Choroid plexus epithelial cell (primary cell): ENCODE measurements at regions not wholly inside any gene's neighbourhood (a gene's known extent, or its start where the extent isn't known, plus 50 kb on each side); places are given as distances from the start of the nearest gene placed in this dataset.

Experiments
- DNase-seq: peaks from one replicate; pipeline ENCODE4 v3.0.0-alpha.2; 2010; ENCODE audit warnings: low read depth
- H3K4me3 ChIP-seq: 2 replicates; pipeline ENCODE4 v1.5.1; 2011; ENCODE audit warnings: low read depth, mild to moderate bottlenecking, control low read depth, low read length, moderate library complexity
- TF ChIP-seq, protein P1 (sequence below): conservative IDR thresholded peaks from 2 replicates; pipeline ENCODE4 v1.5.1; 2011; ENCODE audit warnings: low read depth, mild to moderate bottlenecking, control low read depth, inconsistent platforms, low read length, moderate library complexity

DNA sequence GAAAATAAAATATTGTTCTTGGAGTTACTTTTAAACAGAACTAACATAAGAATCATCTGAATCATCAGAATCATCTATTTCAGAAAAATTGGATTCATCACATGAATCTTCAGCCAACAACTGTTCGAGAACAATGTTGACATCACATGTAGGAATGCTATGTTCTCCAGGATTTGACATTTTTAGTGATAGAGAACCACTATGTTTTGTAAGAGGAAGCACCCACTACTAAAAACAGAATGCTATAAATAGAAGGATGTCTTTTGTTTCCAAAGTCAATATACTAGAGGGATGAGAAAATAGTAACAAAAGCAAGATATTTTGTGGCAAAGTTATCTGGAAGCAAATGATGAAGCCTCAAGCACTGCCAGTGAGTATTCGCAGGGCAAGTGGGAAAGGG is 263.4 kb upstream of the DDI1 start:
- H3K4me3 ChIP-seq, result no peak overlapping the region
- TF ChIP-seq, protein P1, sequence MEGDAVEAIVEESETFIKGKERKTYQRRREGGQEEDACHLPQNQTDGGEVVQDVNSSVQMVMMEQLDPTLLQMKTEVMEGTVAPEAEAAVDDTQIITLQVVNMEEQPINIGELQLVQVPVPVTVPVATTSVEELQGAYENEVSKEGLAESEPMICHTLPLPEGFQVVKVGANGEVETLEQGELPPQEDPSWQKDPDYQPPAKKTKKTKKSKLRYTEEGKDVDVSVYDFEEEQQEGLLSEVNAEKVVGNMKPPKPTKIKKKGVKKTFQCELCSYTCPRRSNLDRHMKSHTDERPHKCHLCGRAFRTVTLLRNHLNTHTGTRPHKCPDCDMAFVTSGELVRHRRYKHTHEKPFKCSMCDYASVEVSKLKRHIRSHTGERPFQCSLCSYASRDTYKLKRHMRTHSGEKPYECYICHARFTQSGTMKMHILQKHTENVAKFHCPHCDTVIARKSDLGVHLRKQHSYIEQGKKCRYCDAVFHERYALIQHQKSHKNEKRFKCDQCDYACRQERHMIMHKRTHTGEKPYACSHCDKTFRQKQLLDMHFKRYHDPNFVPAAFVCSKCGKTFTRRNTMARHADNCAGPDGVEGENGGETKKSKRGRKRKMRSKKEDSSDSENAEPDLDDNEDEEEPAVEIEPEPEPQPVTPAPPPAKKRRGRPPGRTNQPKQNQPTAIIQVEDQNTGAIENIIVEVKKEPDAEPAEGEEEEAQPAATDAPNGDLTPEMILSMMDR, result no peak
- peak; percentile 90 for DNase-seq

DNA sequence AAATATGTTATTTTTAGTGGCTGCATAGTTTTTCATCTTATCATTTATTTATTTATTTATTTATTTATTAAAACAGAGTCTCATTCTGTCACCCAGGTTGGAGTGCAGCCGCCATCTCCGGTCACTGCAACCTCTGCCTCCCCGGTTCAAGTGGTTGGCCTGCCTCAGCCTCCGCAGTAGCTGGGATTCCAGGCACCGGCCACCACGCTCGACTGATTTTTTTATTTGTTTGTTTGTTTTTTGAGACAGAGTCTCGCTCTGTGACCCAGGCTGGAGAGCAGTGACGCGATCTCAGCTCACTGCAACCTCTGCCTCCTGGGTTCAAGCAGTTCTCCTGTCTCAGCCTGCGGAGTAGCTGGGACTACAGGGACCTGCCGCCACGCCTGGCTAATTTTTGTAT is 262.9 kb upstream of the DDI1 start:
- DNase-seq, result no peak
- TF ChIP-seq, protein P1, result no peak
- H3K4me3 ChIP-seq, result no peak overlapping the region

DNA sequence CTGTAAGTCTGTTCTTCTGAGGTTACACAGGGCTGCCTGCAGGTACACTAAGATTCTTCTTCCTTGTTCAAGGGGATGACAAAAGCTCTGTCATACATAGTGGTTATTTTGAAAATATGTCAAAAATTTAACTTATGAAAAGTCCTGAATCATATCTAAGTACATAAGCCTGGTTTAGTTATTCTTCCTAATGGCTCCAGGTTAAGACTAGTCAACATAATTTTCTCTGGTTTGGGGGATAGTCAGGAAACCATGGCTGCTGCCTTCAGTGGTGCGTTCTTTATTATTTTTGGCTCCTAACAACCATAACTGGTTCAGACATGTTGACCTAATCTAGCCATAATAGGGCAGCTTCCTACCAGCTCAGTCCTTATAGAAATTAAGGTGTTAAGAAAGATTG is 257.4 kb upstream of the DDI1 start:
- no peak for DNase-seq
- TF ChIP-seq, protein P1, result no peak
- no peak overlapping the region for H3K4me3 ChIP-seq

DNA sequence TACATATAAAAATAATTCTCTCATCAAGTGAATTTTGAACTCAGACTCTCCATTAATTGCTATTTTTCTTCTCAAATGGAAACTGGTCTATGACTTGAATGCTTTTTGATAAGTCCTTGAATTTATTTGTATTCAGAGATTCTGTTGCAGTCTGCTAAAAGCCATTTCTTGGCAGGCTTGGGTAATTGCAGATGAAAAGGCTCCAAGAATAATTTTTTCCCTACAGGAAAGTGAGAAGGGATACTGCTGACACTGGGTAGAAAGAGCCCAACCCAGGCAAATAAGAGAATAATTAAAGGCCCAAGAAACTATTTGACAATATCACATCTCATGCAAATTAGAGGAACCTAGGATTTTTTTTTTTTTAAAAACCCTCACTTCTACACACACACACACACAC is 246.5 kb upstream of the DDI1 start:
- no peak overlapping the region for H3K4me3 ChIP-seq
- no peak for DNase-seq
- TF ChIP-seq, protein P1, result no peak

DNA sequence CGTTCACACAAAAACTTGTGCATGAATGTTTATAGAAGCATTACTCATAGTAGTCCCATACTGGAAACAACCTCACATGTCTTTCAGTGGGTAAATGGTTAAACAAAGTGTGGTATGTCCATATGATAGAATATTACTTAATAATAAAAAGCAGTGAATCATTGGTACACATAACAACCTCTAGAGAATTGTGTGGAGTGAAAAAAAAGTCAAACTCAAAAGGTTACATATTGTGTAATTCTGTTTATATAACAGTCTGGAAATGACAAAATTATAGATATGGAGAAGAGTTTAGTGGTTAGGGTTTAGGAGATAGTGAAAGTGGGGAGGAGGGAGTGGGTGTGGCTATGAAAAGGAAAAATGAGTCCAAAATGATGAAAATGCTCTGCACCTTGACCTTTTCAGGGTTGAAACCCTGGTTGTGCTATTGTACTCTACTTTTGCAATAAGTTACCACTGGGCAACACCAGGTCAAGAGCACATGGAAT is 243.4 kb upstream of the DDI1 start:
- DNase-seq, result peak; percentile 78
- no peak overlapping the region for H3K4me3 ChIP-seq
- TF ChIP-seq, protein P1, result no peak

DNA sequence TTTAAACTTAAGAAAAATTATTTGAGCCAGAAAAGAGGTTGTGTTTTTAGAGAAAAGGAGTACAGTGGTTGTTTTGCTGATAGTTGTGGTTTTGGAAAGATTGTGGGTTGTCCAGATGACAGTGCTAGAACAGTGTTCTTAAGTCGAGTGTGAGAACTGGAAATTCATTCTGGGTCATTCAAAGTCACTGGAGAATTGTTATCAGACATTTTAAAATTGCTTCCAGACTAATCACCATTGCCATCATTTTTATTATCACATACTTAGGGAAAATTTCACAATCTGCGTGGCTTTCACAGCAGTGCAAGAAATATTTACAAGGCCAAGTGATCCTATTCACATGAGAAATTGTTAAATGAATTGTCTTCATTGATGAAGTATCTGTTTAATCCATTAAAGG is 242.2 kb upstream of the DDI1 start:
- no peak overlapping the region for H3K4me3 ChIP-seq
- DNase-seq, result peak; percentile 79
- TF ChIP-seq, protein P1, result no peak

DNA sequence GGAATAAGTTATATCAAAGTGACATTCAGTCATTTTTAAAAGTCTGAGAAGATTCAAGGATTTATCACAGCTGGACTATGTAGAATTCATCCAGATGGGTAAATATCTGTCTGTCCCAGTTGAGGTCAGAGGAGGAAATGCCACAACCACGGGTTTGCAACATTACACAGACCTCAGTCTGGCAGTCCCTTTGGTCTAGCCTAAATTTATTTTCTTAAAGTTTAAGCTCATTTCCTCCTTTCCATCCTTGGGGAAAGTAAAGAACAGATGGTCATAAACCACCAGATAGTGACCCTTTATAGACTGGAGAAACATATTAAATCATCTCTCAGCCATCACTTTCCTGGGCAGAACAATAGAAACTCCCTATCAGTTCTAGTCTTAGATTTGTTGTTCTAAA is 238.4 kb upstream of the DDI1 start:
- no peak overlapping the region for H3K4me3 ChIP-seq
- DNase-seq, result peak; percentile 86
- TF ChIP-seq, protein P1, result no peak
